ENCODE measurements at regions not wholly inside any gene's neighbourhood (a gene's known extent, or its start where the extent isn't known, plus 50 kb on each side); places are given as distances from the start of the nearest gene placed in this dataset.

GRCh38 chr4:53695540-53696463 is 104.5 kb upstream of the LNX1 start:
- TF ChIP-seq CTCF (IDR thresholded peaks at IDR 0.05; ENCODE audit: insufficient read depth, low read depth, low read length) (no peak), EZH2 (IDR thresholded peaks at IDR 0.05; ENCODE audit: insufficient read depth, low read length) (no peak)
